ENCODE measurements at regions not wholly inside any gene's neighbourhood (a gene's known extent, or its start where the extent isn't known, plus 50 kb on each side); places are given as distances from the start of the nearest gene placed in this dataset.

DNA sequence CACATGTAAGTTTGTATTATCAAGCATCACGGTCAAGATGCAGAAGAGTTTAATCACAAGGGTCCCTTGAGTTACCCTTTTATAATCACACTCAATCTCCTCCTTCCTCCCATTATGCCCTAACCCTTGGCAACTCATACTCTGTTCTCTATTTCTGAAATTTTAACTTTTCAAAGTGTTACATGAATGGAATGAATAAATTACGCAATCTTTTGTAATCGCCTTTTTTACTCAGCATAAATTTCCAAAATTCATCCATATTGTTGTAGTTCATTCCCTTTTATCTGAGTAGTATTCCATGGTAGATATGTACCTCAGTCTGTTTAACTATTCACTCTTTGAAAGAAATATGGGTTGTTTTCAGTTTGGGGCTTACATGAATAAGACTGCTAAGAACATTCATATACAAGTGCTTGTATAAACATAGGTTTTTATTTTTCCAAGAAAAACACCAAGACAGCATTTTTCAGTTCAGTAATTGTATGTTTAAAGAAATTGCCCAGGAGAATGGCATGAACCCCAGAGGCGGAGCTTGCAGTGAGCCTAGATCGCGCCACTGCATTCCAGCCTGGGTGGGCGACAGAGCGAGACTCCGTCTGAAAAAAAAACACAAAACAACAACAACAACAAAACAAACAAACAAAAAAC, 430.9 kb upstream of the KCNH7 start:
- no peak for DNase-seq (ENCODE audit: low read depth, low spot score)

- DNase-seq (ENCODE audit: low read depth, low spot score) = no peak
Observed at GRCh38 chr2:163266772-163267171, 428.2 kb upstream of the KCNH7 start.

DNA sequence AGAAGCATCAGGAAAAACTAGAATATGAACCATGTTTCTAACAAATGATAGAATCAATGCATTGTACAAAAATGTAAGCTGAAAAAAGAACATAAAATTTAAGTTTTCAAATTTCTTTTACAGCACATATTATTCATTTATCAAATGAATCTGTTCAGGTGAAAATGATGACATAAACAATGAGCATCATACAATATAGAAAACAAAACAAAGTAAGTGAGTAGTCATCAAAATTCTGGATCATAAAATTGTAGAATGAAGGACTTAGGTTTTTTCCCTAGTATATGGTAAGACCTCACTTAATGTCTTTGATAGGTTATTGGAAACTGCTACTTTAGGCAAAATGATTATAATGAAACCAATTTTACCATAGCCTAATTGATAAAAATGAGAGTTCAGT, 427.0 kb upstream of the KCNH7 start:
- no peak for DNase-seq (ENCODE audit: low read depth, low spot score)

GRCh38 chr2:163264341-163264740, 425.8 kb upstream of the KCNH7 start:
- DNase-seq (ENCODE audit: low read depth, low spot score) = no peak

- no peak for DNase-seq (ENCODE audit: low read depth, low spot score)
Observed at GRCh38 chr2:163259489-163259888, 420.9 kb upstream of the KCNH7 start.

DNA sequence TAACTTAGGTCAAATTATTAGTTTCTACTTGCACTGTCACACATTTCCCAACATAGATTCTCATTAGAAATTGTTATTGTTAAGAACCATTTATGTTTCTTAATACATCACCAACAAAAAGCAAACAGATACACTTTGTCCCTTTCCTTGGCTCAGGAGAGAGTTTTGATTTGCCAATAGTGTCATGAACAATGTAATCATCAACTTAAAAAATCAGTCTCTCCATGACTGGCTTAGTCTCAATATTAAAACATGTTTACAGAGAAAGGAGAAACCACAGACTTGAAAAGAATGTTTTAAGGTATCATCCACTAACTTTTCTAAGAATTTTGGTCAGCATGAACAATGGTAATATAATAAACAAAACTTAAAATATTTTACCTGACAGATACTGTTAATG, 416.5 kb upstream of the KCNH7 start:
- no peak for DNase-seq (ENCODE audit: low read depth, low spot score)

GRCh38 chr2:163253621-163254285, 415.2 kb upstream of the KCNH7 start:
- no peak for DNase-seq (ENCODE audit: low read depth, low spot score)

DNA sequence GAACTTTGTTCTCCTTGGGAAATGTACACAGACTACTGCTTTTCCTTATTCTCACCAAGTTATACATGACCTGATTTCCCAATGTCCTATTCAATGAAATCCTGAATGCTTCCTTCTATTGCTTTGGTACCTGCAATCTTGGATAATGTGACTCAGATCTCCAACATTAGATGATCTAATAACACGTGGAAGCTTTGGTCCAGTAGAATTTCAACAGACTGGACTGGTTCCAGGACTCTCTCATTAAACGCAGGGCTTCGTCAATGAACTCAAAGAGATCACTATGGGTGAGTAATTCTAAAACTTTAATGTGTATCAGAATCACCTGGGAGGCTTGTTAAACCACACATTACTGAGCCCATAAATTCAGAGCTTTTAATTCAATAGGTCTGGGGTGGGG, 413.6 kb upstream of the KCNH7 start:
- DNase-seq (ENCODE audit: low read depth, low spot score) = no peak

GRCh38 chr2:163248376-163249253, 410.0 kb upstream of the KCNH7 start:
- no peak for DNase-seq (ENCODE audit: low read depth, low spot score)

DNA sequence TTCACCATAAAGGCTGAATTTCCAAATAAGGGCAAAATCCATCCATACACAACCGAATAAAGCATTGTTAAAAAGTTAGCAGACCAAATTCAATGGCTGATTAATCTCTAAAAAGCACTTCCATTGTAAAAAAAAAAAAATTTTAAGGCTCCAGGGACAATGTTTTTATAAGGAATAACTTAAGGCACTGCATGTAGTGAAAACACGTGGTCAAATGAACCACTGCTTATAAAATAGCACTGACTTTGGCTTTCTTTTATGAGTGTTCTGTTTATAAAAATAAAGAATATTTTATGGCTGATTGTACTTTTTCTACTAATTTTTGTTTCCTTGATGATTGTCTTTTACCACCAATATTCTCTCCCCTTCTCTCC, 409.3 kb upstream of the KCNH7 start:
- no peak for DNase-seq (ENCODE audit: low read depth, low spot score)

DNA sequence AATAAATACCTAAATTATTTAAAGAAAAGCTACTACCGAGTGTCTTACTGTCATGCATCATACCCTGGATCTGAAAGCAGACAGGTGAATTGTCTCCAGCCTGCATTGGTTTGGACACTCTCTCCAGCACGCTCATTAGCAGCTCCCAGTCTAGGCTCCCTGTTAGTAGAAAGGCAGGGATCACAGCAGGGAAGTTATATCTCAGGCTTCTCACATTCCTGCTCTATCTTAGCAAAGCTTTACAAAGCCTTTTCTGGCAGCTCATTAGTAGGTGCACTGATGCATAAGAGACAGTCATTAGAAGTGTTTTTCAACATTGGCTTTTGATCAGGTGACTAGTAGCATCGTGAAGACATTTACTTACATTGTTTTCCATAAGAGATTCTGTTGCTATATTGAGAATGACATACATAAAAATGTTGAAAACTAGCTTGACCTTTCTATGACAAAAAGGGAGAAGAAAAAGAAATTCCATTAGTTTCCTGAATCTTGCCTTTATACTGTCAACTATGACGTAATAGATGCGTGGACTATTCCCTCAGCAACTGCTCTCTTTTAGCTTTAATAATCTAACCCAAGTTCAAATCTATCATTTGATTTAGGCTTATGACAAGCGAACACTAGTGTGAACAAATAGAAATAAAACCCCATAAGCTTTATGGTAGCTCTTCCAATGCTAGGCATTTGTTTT, 408.7 kb upstream of the KCNH7 start:
- peak; percentile 5 for DNase-seq (ENCODE audit: low read depth, low spot score)

DNA sequence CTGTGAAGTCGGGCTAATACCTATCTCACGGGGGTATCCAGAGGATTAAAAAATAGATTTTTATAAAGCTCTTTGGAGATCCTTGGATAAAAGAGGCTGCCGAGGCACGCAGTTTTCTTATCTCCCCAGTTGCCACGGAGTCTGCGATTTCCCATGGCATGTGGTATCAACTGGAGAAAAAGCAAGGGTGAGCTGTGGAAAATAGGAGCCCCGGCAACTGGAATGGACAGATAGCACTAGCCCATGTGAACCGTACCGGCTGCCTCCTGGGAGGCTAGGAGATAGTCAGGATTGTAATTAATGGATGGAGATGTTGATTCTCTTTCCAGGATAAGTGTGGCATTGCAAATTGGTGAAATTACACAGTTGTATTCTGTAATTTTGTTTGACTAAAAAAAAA, 407.6 kb upstream of the KCNH7 start:
- no peak for DNase-seq (ENCODE audit: low read depth, low spot score)

- no peak for DNase-seq (ENCODE audit: low read depth, low spot score)
Observed at GRCh38 chr2:163236553-163236952, 398.0 kb upstream of the KCNH7 start.

GRCh38 chr2:163231666-163232065, 393.1 kb upstream of the KCNH7 start:
- no peak for DNase-seq (ENCODE audit: low read depth, low spot score)

GRCh38 chr2:163213661-163214081, 375.1 kb upstream of the KCNH7 start:
- no peak for DNase-seq (ENCODE audit: low read depth, low spot score)

DNA sequence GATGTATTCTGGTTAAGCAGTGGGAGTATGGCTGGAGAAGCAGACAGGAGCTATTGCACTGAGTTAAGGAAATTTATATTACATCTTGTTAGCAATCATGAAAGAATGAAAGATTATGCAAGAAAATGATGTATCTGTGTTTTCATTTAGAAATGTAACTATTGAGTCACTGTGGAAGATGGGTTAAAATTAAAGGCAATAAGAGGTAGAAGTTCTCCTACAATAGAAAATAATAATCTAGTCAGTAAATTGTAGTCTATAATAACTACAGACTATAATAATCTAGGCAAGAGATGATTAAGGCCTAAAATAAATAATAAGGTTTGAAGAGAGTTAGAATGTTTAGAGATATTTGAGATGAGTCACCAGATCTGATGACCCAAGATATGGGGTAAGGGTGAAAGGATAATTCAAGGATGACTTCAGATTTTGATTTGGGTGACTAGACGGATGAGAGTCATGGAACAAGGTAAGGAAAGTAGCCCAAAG, 371.9 kb upstream of the KCNH7 start:
- no peak for DNase-seq (ENCODE audit: low read depth, low spot score)

DNA sequence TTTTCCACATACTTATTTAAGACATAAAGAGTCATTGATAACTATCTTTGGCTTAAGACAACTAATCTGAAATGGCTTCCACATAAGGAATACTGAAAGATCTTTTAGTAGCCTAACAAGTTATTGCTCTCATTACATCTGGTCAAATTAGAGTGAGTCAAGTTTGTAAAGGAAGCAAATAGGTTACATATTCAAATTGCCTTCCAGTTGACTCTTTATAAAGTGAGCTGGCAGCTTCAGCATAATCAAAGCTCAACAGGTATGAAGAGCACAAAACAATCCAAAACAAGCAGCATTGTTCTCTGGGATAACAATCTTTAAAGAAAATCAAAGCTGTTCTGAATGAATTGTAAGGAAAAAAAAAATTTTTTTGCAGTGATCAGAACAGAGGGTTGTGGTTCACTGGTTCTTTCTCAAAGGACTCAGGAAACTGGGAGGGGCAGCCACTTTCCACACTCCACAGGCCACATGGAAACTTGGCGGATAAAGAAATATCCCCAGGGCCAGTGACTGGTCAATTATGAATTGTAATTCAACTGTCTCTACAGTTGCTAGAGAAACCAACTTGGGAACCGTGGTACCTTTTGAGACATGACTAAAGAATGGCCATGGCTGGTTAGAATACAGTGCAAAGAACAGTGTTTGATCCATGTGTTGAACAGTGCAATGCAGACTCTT, 369.3 kb upstream of the KCNH7 start:
- no peak for DNase-seq (ENCODE audit: low read depth, low spot score)

DNA sequence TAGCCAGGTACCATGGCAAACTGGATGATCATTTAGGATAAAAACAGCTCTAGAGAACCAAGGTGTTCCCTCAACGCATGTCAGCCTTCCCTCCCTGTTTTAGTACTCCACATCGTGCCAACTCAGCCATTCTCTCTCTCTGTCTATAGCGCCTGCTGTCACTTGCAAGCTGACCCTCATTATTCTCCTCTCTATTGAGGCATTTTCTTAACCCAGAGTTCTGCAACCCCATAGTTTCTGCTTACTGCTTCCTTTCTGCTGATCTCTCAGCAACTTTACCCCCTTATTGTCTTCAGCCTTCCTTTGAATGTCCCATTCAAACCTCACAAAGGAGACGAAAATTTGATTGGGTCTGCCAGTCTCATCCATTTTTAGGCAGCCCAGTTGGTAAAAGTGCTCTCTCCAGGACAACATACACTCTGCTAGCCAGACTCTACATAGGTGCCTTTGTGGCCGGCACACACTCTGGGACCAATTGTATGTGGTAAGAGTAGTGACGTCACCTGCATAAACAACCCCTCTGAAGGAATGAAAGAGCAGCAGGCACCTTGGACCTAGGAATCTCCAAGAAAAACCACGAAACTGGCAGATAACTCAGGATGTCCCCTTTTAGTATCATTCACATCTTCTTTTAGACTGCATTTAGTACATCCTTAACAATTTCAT, 367.2 kb upstream of the KCNH7 start:
- no peak for DNase-seq (ENCODE audit: low read depth, low spot score)

- no peak for DNase-seq (ENCODE audit: low read depth, low spot score)
Observed at GRCh38 chr2:163200741-163201140, 362.2 kb upstream of the KCNH7 start.

DNA sequence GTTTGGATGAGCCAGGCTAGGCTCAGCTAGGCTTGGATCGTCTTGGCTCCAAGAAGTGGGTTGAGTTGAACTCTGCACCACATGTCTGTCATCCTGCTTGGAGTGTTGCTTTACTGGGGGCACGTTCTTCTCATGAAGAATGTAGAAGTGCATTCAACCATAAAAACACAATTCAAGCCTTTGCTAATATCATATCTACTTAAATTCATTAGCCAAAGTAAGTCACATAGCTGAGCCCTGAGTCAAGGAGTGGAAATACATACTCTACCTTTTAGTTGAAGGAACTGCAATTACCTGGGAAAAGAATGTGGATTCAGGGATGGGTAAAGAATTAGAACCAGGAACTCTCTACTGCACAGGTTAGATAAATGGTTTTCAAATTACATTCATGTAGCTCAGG, 360.4 kb upstream of the KCNH7 start:
- no peak for DNase-seq (ENCODE audit: low read depth, low spot score)

DNA sequence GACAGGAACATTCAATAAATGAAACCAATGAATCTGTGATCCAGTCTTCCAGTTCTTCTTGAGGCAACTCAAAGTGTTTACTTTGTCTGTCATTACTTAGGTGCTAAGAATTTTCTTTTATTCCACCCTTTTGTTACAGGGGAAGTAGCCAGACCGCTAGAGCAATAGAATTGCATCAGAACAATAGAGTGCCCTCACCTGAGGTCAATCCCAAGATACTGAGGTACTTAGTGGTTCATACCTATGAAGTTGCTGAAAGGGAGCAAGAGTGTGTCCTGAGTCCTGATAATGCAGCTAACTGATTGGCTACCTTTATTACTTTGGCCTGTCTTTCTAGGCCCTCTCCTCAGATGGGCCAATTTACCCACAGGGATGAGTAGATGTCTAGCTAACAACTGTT, 359.4 kb upstream of the KCNH7 start:
- no peak for DNase-seq (ENCODE audit: low read depth, low spot score)
